ENCODE measurements at regions not wholly inside any gene's neighbourhood (a gene's known extent, or its start where the extent isn't known, plus 50 kb on each side); places are given as distances from the start of the nearest gene placed in this dataset.

DNA sequence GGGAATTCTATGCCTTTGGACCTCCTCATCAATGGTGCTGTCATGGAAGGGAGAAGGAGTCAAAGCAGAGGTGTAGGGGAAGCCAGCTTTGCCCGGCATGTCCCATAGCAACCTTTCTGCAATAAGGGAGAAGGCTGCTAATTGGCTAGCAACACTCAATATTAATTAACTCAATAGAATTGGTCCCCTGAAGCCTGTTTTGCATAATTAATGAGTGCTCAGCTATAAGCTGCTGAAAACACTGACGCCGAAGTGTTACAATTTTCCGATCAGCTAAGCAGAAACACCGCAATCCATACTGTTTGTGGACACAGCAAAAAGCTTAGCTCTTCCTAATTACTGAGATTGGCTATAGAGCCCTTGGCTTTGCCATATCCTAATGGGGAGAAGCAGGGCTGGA lies 245.0 kb downstream of the CSNK2A3 start:
- intact Hi-C loops (cut with DNase I) = no loop called here
- no peaks in the 10 kb centered on the region for H3K36me3 ChIP-seq
- TF ChIP-seq POLR2AphosphoS5 (IDR thresholded peaks at IDR 0.05) (no peak), POLR2A (IDR thresholded peaks at IDR 0.05; ENCODE audit: low read depth) (no peak)
- DNase-seq (ENCODE audit: extremely low spot score) = no peak
- peaks cover 0 to 4% (median under 1%) of the 10 kb centered on the region in 4 donors for H3K9me3 ChIP-seq
- no peaks in the 10 kb centered on the region for H3K27me3 ChIP-seq
- no peak overlapping the region for H3K27ac ChIP-seq (replicated peaks in 1 of 4)
- WGBS = 95% methylated on average over 5 of the region's 5 CpGs
- H3K4me3 ChIP-seq = no peak overlapping the region
- H3K4me1 ChIP-seq = no peaks in the 10 kb centered on the region

DNA sequence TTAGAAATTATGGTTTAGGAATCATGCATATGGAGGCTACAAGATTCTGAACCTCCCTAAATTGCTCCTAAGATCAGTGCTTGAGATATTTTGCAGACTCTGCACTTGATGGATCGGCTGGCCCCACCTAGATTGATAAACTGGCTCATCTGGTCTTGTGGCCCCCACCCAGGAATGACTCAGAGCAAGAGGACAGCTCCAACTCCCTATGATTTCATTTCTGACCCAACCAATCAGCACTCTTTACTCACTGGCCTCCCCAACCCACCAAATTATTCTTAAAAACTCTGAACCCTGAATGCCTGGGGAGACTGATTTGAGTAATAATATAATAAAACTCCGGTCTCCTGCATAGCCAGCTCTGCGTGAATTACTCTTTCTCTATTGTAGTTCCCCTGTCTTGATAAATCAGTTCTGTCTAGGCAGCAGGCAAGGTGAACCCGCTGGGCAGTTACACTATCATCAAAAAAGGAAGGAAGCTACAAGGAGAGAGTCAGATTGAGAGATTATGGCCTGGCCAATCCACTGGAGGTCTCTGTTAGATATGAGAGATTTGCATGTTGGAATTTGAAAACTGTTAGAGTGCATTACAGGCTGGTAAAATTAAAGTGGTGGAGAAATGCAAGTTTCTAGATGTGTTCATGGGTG lies 245.8 kb downstream of the CSNK2A3 start:
- Histone ChIP-seq H3K27ac (replicated peaks in 1 of 4) (no peak overlapping the region), H3K27me3 (no peaks in the 10 kb centered on the region), H3K4me3 (no peak overlapping the region), H3K36me3 (no peaks in the 10 kb centered on the region), H3K4me1 (no peaks in the 10 kb centered on the region), H3K9me3 (no peaks in the 10 kb centered on the region)
- TF ChIP-seq EP300 (IDR thresholded peaks at IDR 0.05) (no peak), POLR2AphosphoS5 (IDR thresholded peaks at IDR 0.05) (no peak), POLR2A (IDR thresholded peaks at IDR 0.05; ENCODE audit: low read depth) (no peak), CTCF (IDR thresholded peaks at IDR 0.05) (no peak)
- WGBS = 88% methylated on average over 4 of the region's 4 CpGs
- intact Hi-C loops (cut with DNase I) = no loop called here
- no peak for DNase-seq (ENCODE audit: extremely low spot score)

- intact Hi-C loops (cut with DNase I) = no loop called here
- TF ChIP-seq CTCF (IDR thresholded peaks at IDR 0.05) (no peak), EP300 (IDR thresholded peaks at IDR 0.05) (no peak), POLR2A (IDR thresholded peaks at IDR 0.05; ENCODE audit: low read depth) (no peak), POLR2AphosphoS5 (IDR thresholded peaks at IDR 0.05) (no peak)
- WGBS = 89% methylated on average over 1 of the region's 1 CpG
Observed at GRCh38 chr11:11105361-11105760, 247.5 kb upstream of the ZBED5 start.

GRCh38 chr11:11095831-11096723 lies 238.2 kb upstream of the ZBED5 start:
- WGBS = 73% methylated on average over 2 of the region's 3 CpGs
- H3K27me3 ChIP-seq = no peaks in the 10 kb centered on the region
- peak; percentile 72 for DNase-seq (ENCODE audit: extremely low spot score)
- no peaks in the 10 kb centered on the region for H3K4me1 ChIP-seq
- no peak overlapping the region for H3K27ac ChIP-seq (replicated peaks in 1 of 4)
- no peaks in the 10 kb centered on the region for H3K9me3 ChIP-seq
- no peak overlapping the region for H3K4me3 ChIP-seq
- no peak for TF ChIP-seq POLR2A (IDR thresholded peaks at IDR 0.05; ENCODE audit: low read depth)
- intact Hi-C loops (cut with DNase I) = no loop called here
- no peaks in the 10 kb centered on the region for H3K36me3 ChIP-seq

More at GRCh38 chr11:11105361-11105760, 247.5 kb upstream of the ZBED5 start:
- no peak overlapping the region for H3K27ac ChIP-seq (replicated peaks in 1 of 4)
- no peak overlapping the region for H3K4me3 ChIP-seq
- H3K9me3 ChIP-seq = no peaks in the 10 kb centered on the region
- H3K27me3 ChIP-seq = no peaks in the 10 kb centered on the region
- DNase-seq (ENCODE audit: extremely low spot score) = no peak
- no peaks in the 10 kb centered on the region for H3K36me3 ChIP-seq
- H3K4me1 ChIP-seq = no peaks in the 10 kb centered on the region

GRCh38 chr11:11090495-11090894 lies 232.6 kb upstream of the ZBED5 start:
- intact Hi-C loops (cut with DNase I) = no loop called here
- H3K27ac ChIP-seq (replicated peaks in 1 of 4) = no peak overlapping the region
- no peaks in the 10 kb centered on the region for H3K9me3 ChIP-seq
- TF ChIP-seq POLR2AphosphoS5 (IDR thresholded peaks at IDR 0.05) (no peak), CTCF (IDR thresholded peaks at IDR 0.05) (no peak), EP300 (IDR thresholded peaks at IDR 0.05) (no peak), POLR2A (IDR thresholded peaks at IDR 0.05; ENCODE audit: low read depth) (no peak)
- no peaks in the 10 kb centered on the region for H3K27me3 ChIP-seq
- 100% methylated on average over 1 of the region's 1 CpG for WGBS
- no peaks in the 10 kb centered on the region for H3K36me3 ChIP-seq
- H3K4me1 ChIP-seq = no peaks in the 10 kb centered on the region
- H3K4me3 ChIP-seq = no peak overlapping the region
- no peak for DNase-seq (ENCODE audit: extremely low spot score)

All from esophagus muscularis mucosa (tissue), 4 donors.